GM20431 (cell line): ENCODE measurements at regions not wholly inside any gene's neighbourhood (a gene's known extent, or its start where the extent isn't known, plus 50 kb on each side); places are given as distances from the start of the nearest gene placed in this dataset.

ENCODE experiments used
- in situ Hi-C: fragments of 300-500 bp; cut with MseI, MboI; formaldehyde crosslinking; loops from one replicate; pipeline ENCODE4 v1.15.0; 2020; ENCODE audit warnings: low sequenced_read_pairs; ENCODE audit not compliant: unreplicated experiment

DNA sequence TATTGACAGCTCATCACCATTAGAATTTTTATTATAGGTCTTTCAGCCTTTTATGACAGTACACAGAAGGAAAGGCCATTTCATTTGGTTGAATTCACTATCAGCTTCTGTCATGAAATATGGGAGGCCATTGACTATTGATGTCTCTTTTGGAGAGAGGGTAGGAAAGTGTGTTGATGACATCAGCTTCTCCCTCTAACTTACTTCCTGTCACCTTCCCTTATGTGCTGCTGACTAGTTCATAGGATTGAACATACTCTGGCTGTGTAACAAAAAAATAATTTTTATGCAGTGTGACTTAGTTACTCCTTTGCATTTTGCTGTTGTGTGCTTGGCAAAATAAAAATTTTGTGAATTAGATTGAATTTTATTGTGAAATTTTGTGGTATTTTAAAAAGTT is 769.2 kb downstream of the METTL15 start:
- in situ Hi-C loops, result no loop called here

DNA sequence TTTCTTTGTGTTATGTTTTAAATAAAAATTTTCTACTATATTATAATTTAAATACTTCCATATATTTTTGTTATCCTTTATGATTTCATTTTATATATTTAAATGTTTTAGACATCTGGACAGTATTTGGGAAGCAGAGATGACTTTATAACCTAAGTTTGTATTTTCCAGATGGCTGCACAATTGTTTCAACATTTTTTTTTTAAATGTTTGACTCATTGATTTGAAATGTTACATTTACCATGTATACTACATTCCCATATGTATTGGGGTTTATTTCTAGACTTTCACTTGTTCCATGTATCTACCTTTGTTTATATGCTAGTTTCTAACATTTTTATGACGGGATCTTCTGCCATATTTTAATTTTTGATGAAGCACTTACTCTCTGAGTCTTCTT is 766.5 kb downstream of the METTL15 start:
- in situ Hi-C loops, result no loop called here

DNA sequence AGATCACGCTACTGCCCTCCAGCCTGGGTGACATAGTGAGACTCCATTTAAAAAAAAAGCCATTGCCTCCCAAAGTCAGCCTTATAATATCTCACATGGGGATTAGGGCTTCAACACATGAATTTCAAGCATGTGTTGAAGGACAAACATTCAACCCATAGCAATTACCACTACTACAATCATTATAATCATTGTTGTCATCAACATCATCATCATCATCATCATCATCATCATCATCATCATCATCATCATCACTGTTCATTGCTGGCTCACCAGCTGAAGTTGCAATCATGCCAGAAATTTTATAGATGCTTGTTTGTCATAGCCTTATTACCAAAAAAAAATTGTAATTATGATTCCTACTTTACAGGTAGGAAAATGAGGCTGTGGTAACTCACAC is 762.9 kb downstream of the METTL15 start:
- in situ Hi-C loops, result no loop called here

DNA sequence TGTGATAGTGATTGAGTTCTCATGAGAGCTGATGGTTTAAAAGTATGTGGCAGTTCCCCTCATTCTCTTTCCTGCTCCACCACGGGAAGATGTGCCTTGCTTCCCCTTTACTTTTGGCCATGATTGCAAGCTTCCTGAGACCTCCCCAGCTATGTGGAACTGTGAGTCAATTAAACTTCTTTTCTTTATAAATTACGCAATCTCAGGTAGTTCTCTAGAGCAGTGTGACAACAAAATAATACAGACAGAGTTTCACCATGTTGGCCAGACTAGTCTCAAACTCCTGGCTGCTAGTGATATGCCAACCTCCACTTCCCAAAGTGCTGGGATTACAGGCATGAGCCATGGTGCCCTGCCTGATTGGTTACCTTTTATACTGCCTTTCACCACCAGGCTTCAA is 755.2 kb downstream of the METTL15 start:
- in situ Hi-C loops, result no loop called here

DNA sequence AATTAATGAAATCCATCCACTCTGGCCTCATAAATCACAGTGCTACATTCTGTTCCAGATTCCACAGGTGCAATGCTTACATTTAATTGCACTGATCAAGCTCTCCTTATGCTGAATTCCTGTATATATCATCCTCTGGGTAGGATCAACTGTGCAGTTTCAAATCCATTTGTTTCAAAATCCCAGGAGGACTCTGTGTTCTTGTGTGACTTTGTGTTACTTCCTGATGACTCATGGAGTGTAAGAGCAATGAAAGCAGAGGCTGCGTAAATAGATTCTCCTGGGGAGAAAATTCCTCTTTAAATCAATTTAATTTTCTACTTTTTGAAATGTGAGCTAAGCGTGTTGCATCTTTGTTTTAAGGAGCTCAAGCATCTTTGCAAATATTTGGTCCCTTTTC is 752.7 kb downstream of the METTL15 start:
- in situ Hi-C loops, result no loop called here

DNA sequence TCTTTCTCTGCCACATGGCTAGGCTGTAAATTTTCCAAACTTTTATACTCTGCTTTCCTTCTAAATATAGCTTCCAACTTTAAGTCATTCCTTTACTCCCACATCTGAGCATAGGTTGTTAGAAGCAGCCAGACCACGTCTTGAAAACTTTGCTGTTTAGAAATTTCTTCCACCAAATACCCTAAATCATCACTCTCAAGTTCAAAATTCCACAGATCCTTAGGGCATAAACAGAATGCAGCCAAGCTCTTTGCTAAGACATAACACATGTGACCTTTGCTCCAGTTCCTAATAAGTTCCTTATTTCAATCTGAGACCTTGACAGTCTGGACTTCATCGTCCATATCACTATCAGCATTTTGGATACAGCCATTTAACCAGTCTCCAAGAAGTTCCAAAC is 749.9 kb downstream of the METTL15 start:
- in situ Hi-C loops, result no loop called here

DNA sequence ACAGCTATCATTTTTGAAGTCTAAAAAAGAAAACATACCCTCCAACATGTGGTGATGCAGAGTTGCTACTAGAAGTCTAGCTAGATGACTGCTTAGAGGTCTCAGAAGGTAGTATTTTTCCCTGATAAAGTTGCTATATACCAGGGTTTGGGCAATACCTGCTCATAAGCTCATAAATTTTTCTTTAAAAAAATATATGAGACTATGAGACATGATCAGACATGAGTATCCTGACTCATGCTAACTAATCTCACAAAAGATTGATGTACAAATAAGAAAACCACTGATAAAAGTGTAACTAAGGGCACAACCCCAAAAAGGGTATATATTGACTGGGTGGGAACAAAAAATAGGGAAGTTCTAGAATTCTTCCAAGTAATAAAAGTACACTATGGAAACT is 740.9 kb downstream of the METTL15 start:
- in situ Hi-C loops, result no loop called here

DNA sequence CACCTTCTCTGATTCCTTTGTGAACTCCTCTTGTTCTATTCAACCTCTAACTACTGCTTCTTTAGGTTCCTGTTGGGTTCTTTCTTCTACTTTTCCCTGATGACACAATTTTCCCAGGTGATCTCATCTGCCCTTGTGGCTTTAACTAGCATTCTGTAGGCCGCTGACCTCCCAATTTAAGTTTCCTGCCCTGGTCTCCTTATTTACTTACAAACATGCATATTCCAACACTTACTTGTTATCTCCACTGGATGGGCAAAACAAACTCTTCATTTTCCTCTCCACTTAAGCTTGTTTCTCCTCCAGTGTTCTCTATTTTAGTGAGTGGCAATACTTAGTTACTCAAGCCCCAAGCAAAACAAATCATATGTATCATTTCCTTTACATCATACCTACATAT is 734.5 kb downstream of the METTL15 start:
- in situ Hi-C loops, result no loop called here

DNA sequence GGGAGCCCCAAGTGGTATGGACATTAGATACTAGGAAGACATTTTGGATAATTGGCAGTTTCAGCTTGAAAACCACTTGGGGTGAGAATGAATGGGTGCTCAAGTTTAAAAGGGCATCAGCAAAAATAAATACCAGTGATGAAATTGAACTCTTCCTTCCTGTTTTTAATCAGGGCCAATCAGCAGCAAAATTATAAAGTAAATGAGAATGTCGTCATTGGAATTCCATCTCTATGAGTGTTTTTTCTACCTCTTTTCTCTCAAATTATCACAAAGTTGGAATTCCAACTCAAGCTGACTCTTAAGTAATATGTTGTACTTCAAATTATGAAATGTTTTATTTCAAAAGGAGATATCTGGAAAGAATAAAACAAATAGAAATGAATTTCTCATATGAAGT is 730.6 kb downstream of the METTL15 start:
- in situ Hi-C loops, result no loop called here

DNA sequence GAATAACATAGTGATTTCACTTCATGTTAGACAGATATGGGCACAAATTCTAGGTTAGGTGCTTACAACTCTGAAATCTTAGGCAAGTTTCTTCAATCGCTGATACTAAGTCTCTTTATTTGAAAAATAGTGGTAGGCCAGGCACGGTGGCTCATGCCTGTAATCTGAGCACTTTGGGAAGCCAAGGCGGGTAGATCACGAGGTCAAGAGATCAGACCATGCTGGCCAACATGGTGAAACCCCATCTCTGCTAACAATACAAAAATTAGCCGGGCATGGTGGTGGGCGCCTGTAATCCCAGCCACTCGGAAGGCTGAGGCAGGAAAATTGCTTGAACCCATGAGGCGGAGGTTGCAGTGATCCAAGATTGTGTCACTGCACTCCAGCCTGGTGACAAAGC is 729.4 kb downstream of the METTL15 start:
- in situ Hi-C loops, result no loop called here

DNA sequence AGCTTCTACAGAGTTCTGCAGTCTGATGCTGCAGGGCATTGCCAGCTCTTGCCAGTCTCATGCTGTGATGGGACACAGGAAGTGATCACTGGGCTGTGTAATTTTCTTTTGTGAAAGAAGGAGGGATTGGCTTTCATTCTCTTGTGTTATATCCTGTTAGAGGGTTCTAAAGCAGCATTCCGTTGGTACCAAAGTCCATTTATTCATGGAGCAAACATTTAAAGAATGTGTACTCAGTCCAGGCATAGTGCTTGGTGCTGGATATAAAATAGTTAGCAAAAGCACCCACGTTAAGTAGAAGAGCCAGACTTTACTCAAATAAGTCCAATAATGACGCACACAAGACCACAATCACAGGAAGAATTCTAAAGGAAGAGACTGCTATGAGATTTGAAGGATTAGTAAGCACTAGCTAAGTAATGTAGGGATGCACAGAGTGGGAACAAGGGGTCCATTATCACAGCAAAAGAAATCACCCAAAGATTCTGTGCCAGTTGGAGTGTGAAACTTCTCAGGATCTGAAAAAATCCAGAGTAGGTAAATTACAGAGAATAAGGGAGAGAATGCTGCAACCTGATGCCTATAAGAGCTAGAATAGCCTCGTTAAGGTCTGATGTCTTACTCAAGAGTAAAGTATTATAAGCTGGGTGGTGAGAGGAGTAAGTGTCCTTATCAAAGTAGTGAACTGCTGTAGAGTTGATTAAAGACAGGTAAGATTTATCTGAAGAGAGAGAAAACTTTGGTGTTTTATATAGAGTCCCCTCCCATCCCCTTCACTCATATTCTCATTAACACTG is 728.3 kb downstream of the METTL15 start:
- in situ Hi-C loops, result no loop called here

DNA sequence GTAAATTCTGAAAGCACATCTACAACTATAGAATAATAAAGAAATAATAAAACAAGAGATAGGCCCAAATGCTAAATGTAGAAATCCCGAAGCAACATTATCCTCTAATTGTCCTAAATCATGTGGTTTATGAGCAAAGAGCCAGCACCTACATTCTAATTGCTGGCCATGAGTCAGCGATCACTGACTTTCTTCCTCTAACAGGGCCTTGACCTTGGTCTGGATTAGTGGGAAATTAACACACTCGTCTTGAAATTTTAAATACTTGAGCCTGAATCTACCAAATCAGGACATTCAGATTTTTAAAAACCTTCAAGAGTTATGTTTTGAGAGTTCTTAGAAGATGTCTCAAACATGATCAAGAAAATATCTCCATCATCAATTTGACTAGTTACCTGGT is 727.6 kb downstream of the METTL15 start:
- in situ Hi-C loops, result no loop called here

DNA sequence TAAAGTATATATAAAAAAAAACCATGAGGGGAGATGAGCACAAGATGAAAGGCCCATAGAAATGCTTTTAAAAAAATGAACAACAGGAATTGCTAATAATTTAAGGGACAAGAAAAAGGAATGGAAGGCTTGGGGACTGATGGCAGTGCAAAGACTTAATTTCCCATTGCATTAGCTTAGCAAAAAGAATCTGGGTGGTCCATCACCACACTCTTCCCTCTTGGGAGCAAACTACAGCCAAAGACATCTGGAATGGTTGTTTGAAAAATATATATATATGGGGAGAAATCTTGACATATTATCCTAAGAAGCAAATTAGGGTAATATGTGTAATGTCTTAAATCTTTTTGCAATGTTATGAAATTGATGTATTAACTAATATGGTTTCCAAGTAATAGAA is 727.1 kb downstream of the METTL15 start:
- in situ Hi-C loops, result no loop called here

DNA sequence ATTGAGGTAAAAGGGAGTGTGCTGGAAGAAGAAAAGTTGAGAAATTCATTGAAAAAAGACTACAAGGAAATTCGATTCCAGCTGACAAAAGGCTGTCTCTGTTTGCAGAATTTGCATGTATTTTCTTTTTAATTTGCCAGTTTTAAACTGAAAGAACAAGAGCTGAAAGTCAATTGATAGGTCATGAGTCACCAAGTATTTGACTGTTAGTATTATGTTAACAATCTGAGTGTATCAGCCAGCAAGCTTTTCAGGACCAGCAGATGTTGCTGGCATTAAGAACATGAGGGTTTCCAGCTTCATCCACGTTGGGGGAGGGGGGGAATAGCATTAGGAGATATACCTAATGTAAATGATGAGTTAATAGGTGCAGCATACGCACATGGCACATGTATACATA is 726.7 kb downstream of the METTL15 start:
- in situ Hi-C loops, result no loop called here

DNA sequence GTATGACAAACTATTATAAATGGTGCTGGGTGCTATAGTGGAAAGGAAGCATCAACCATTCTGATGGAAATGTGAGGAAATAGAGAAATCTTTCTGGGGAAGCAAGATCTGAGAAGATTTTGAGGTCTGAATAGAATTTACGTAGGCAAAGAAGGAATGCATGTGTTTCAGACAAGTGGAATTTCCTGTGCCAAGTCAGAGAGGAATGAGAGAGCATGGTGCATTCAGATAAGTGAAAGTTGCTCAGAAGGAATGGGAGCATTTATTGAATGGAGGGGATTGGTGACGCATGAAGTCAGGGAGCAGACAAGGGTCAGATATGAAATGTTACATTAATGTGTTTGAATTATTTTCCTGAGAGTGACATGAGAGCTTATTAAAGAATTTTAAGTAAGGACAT is 725.5 kb downstream of the METTL15 start:
- in situ Hi-C loops, result no loop called here

DNA sequence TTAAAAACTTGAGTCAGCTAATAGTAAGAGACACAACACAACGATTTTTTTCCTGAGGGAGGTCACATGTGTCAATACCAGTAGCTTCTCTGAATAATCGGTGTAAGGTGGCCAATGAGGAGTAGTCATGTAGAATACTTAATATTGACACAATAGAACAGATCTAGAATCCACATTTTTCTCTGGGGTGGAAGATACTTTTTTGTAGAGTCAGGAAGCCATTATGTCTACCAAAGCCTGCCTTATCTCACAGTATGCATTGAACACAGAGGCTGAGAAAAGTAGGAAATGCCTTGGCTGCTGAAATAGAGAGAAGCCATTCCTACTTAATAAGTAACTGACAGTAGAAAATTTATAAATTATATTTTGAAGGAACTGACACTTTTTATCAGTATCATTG is 725.0 kb downstream of the METTL15 start:
- in situ Hi-C loops, result no loop called here

DNA sequence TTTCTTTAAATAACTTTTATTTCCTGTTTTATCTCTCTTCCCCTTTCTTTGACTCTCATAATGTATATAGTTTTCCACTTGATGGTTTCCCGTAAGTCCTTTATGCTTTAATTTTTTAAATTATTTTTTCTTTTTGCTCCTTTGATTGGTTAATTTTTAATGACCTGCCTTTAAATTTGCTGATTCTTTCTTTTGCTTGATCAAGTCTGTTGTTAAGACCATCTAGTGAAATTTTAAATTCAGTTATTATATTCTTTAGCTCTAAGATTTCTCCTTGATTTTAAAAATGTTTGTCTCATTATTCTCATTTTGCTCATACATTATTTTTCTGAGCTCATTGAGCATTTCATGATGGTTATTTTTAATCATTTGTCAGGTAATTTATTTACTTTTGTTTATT is 718.6 kb downstream of the METTL15 start:
- in situ Hi-C loops, result no loop called here

DNA sequence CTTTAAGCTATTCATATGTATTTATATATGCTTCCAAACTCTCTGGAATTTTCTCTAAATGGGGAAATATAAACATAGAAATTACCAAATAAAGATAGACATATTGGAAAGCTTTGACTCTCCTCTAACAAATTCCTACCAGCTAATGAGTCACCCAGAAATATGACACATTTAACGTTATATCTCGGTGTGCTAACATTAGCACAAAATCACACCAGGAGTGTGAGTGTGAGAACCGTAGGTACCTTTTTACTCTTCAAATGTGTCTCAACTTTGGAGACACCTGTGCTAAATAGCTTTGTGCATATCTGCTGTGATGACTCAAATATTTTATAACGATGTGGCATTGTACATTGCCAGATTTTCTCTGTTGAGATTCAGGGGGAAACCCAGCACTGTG is 714.4 kb downstream of the METTL15 start:
- in situ Hi-C loops, result no loop called here

DNA sequence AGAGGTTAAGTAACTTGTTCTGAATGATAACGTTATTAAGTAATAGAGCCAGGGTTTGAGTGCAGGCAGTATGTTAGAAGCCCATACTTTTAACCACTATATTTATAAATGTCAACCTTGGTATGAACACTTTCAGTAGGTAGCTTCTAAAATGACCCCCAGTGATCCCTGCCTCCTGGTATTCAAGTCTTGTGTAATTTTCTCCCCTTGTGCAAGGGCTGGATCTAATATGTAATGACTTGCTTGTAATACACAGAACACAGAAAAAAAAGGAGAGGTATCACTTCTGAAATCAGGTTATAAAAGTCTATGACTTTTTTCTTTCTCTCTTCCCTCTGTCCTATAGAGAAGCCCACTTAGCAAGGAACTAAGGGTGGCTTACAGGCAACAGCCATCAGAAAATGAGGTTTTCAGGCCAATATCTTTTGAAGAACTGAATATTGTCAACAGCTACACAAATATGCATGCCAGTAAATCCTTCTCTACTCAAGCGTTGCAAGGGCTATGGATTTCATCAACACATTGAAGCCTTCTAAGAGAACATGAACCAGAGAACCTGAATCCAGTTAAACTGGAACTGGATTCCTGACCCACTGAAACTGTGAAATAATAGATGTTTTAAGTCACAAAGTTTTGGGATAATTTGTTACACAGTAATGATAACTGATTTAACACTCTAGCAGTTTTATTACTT is 712.3 kb downstream of the METTL15 start:
- in situ Hi-C loops, result no loop called here

DNA sequence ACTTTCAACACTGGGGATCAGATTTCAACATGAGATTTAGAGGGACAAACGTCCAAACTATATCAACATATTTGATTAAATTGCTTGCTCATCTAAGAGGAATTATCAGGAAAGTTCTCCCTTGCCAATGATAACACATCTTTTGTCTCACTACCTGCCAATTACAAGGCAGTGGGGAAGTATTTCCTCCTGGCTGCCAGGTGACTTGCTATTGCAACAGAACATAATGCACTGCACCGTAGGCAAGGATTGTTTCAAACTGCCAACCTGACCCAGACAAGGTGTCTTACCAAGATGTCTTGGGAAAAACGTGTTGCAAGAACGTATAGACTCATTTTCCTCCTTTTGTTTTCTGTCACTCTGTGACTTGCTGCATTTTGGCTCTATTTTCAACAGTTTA is 711.6 kb downstream of the METTL15 start:
- in situ Hi-C loops, result no loop called here

DNA sequence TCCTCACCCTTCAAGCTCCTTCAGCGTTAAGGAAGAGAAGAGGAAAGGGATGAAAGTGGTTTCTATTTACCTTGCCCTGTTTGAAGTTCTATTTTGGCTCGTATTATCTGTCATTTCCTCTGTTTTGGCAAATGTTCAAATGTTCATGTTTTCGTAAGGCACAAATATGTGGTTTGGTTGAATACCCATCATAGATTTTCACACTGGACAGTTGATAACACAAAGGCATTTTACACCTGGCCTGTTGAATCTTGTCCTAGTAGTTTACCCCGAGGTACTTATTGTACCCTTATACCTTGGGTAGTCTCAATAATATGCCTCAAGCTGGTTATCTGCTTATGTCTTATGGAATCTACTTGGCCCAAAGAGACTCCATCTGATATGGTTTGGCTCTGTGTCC is 706.9 kb downstream of the METTL15 start:
- in situ Hi-C loops, result no loop called here

DNA sequence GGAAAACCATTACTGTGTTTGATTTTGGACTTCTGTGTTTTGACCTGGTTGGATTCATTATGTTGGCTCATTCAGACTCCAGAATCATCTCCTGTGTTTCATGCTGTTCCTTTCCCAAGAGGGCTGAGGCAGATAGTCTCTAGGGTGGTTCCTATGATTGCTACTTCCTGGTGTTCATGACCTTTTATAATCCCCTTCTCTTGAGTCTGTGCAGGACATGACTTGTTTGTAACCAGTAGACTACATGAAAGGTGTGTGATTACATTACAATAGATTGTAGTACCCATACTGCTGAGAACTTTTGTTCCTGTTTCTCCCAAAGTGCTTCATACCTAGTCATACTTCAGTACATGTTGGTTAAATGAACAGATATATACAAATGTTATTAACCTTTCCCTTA is 700.6 kb downstream of the METTL15 start:
- in situ Hi-C loops, result no loop called here
